Endodermal cell (in vitro differentiated cells): ENCODE measurements at regions not wholly inside any gene's neighbourhood (a gene's known extent, or its start where the extent isn't known, plus 50 kb on each side); places are given as distances from the start of the nearest gene placed in this dataset.
A peak's percentile ranks its signal among the peaks of the same experiment; 100 is the strongest.

ENCODE experiments used
- DNase-seq: peaks from one replicate; pipeline ENCODE4 v3.0.0-alpha.2; 2017
- H3K27ac ChIP-seq: 2 replicates; pipeline ENCODE4 v1.5.1; 2013; ENCODE audit warnings: mild to moderate bottlenecking, low read depth, low read length, moderate library complexity
- H3K27me3 ChIP-seq: 2 replicates; pipeline ENCODE4 v1.6.1; 2013; ENCODE audit warnings: mild to moderate bottlenecking, low read length, moderate library complexity; ENCODE audit not compliant: insufficient read depth, control insufficient read depth, poor library complexity, severe bottlenecking
- H3K36me3 ChIP-seq: 2 replicates; pipeline ENCODE4 v1.7.0; 2013; ENCODE audit warnings: mild to moderate bottlenecking, low read length, moderate library complexity; ENCODE audit not compliant: control insufficient read depth, insufficient read depth
- H3K4me1 ChIP-seq: one replicate; pipeline ENCODE4 v1.7.0; 2013; ENCODE audit warnings: low read length; ENCODE audit not compliant: control insufficient read depth, insufficient read depth
- H3K4me3 ChIP-seq: 2 replicates; pipeline ENCODE4 v1.5.1; 2013; ENCODE audit warnings: mild to moderate bottlenecking, low read length, moderate library complexity
- H3K9ac ChIP-seq: 2 replicates; pipeline ENCODE4 v1.6.1; 2013; ENCODE audit warnings: mild to moderate bottlenecking, low read length, moderate library complexity; ENCODE audit not compliant: poor library complexity, severe bottlenecking; ENCODE audit errors: extremely low read depth
- H3K9me3 ChIP-seq: 2 replicates; pipeline ENCODE4 v1.6.1; 2013; ENCODE audit warnings: mild to moderate bottlenecking, low read length, moderate library complexity; ENCODE audit not compliant: control insufficient read depth
- H3K27ac Mint-ChIP-seq: 2 replicates; pipeline ENCODE4 v1.8.0; 2020; ENCODE audit warnings: mixed read lengths
- H3K27me3 Mint-ChIP-seq: 2 replicates; pipeline ENCODE4 v1.8.0; 2021; ENCODE audit warnings: mild to moderate bottlenecking, mixed read lengths; ENCODE audit not compliant: insufficient read depth
- H3K36me3 Mint-ChIP-seq: 2 replicates; pipeline ENCODE4 v1.8.0; 2020; ENCODE audit warnings: low read depth, mixed read lengths
- H3K4me1 Mint-ChIP-seq: 2 replicates; pipeline ENCODE4 v1.8.0; 2020; ENCODE audit warnings: mixed read lengths
- H3K4me3 Mint-ChIP-seq: 2 replicates; pipeline ENCODE4 v1.8.0; 2020; ENCODE audit warnings: mild to moderate bottlenecking, moderate library complexity, mixed read lengths
- H3K9me3 Mint-ChIP-seq: 2 replicates; pipeline ENCODE4 v1.8.0; 2020; ENCODE audit warnings: mild to moderate bottlenecking, mixed read lengths
- WGBS, 2 experiments: methylation state at CpG; one replicate each; pipeline versions ENCODE4 v1.1.5 to v1.1.7; 2013; ENCODE audit warnings: missing lambda C conversion rate in 2 of 2, mixed read lengths in 1 of 2; ENCODE audit not compliant: insufficient coverage in 1 of 2, insufficient read length in 1 of 2; 5-methylcytosine and 5-hydroxymethylcytosine counted together
- TF ChIP-seq, protein P1 (sequence below): fragments of 200-600 bp; sonication (generic); conservative IDR thresholded peaks from 2 replicates; pipeline ENCODE4 v1.5.0; 2021; ENCODE audit warnings: antibody characterized with exemption, mild to moderate bottlenecking

GRCh38 chr2:239611222-239611795 lies 210.5 kb upstream of the HDAC4 start:
- no peaks in the 10 kb centered on the region for H3K27me3 ChIP-seq
- WGBS, 2 experiments, result 87 to 92% methylated on average over 3 to 10 of the region's 10 CpGs
- H3K4me1 ChIP-seq, result no peaks in the 10 kb centered on the region
- H3K9me3 ChIP-seq, result peaks cover 3% of the 10 kb centered on the region
- no peak overlapping the region for H3K27ac ChIP-seq
- H3K27me3 Mint-ChIP-seq, result no peaks in the 10 kb centered on the region
- no peak overlapping the region for H3K9ac ChIP-seq
- H3K4me3 ChIP-seq, result no peak overlapping the region
- H3K9me3 Mint-ChIP-seq, result peaks cover 5% of the 10 kb centered on the region
- H3K36me3 ChIP-seq, result no peaks in the 10 kb centered on the region
- peak; percentile 41 for DNase-seq
- TF ChIP-seq, protein P1, sequence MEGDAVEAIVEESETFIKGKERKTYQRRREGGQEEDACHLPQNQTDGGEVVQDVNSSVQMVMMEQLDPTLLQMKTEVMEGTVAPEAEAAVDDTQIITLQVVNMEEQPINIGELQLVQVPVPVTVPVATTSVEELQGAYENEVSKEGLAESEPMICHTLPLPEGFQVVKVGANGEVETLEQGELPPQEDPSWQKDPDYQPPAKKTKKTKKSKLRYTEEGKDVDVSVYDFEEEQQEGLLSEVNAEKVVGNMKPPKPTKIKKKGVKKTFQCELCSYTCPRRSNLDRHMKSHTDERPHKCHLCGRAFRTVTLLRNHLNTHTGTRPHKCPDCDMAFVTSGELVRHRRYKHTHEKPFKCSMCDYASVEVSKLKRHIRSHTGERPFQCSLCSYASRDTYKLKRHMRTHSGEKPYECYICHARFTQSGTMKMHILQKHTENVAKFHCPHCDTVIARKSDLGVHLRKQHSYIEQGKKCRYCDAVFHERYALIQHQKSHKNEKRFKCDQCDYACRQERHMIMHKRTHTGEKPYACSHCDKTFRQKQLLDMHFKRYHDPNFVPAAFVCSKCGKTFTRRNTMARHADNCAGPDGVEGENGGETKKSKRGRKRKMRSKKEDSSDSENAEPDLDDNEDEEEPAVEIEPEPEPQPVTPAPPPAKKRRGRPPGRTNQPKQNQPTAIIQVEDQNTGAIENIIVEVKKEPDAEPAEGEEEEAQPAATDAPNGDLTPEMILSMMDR, result no peak
- H3K27ac Mint-ChIP-seq, result no peak overlapping the region
- no peaks in the 10 kb centered on the region for H3K36me3 Mint-ChIP-seq
- H3K4me1 Mint-ChIP-seq, result no peaks in the 10 kb centered on the region
- no peak overlapping the region for H3K4me3 Mint-ChIP-seq

GRCh38 chr2:239610457-239611221 lies 209.8 kb upstream of the HDAC4 start:
- no peak overlapping the region for H3K4me3 Mint-ChIP-seq

DNA sequence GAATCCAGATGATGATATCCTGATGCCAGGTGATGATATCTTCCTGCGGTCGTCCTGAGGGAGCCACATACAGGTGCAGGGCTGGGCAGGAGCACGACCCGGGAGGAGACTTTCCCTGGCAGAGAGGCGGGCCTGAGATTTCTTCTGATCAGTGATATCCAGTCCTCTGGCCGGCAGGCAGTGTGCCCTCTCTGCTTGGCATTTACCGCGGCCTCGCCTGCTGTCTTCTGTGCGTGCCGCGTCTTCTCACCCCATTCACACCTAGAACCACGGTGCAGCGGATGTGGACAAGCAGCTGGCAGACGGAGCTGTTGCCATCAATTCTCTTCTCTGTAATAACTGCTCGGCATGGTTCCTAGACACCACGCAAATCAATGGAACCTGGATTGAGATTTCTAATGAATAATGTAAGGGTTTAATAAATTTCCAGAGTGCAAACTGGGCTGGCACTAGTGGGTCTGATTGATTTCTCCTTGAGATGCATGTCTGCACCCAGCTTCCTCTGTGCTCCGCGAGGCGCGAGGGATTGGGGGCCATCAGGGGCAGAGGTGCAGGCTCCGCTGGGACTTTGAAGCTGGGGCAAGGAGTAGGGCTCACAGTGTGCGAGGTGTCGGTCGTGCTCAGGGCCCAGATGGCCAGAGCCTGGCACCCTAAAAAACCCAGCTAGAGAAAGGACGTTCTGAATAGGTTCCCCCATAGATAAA lies 208.9 kb upstream of the HDAC4 start:
- no peaks in the 10 kb centered on the region for H3K36me3 Mint-ChIP-seq
- WGBS, 2 experiments, result 91 to 96% methylated on average over 15 to 26 of the region's 26 CpGs
- Histone ChIP-seq H3K4me3 (no peak overlapping the region), H3K4me1 (no peaks in the 10 kb centered on the region), H3K9me3 (no peaks in the 10 kb centered on the region), H3K9ac (no peak overlapping the region), H3K27ac (no peak overlapping the region), H3K36me3 (no peaks in the 10 kb centered on the region), H3K27me3 (no peaks in the 10 kb centered on the region)
- H3K4me1 Mint-ChIP-seq, result no peaks in the 10 kb centered on the region
- H3K9me3 Mint-ChIP-seq, result peaks cover 5% of the 10 kb centered on the region
- H3K4me3 Mint-ChIP-seq, result no peak overlapping the region
- DNase-seq, result peak; percentile 39
- no peaks in the 10 kb centered on the region for H3K27me3 Mint-ChIP-seq
- TF ChIP-seq, protein P1, result no peak
- H3K27ac Mint-ChIP-seq, result peak overlapping the region; percentile 26

More at GRCh38 chr2:239610457-239611221, 209.8 kb upstream of the HDAC4 start:
- H3K4me3 ChIP-seq, result no peak overlapping the region
- Mint-ChIP-seq H3K36me3 (no peaks in the 10 kb centered on the region), H3K27me3 (no peaks in the 10 kb centered on the region), H3K4me1 (no peaks in the 10 kb centered on the region), H3K9me3 (peaks cover 5% of the 10 kb centered on the region), H3K27ac (no peak overlapping the region)
- DNase-seq, result no peak
- TF ChIP-seq, protein P1, result no peak
- H3K36me3 ChIP-seq, result no peaks in the 10 kb centered on the region
- H3K9ac ChIP-seq, result no peak overlapping the region
- no peaks in the 10 kb centered on the region for H3K4me1 ChIP-seq
- H3K9me3 ChIP-seq, result no peaks in the 10 kb centered on the region
- no peaks in the 10 kb centered on the region for H3K27me3 ChIP-seq
- no peak overlapping the region for H3K27ac ChIP-seq
- WGBS, 2 experiments, result 92 to 98% methylated on average over 5 to 9 of the region's 9 CpGs
